GM23338 (cell line): ENCODE measurements at regions not wholly inside any gene's neighbourhood (a gene's known extent, or its start where the extent isn't known, plus 50 kb on each side); places are given as distances from the start of the nearest gene placed in this dataset.

Experiments used
- ATAC-seq: fragments of 200-7000 bp; cut with Tn5 transposase; 3 replicates; pipeline ENCODE4 v1.9.1; 2020
- DNase-seq: peaks from one replicate; pipeline ENCODE4 v3.0.0-alpha.2; 2015; ENCODE audit warnings: low spot score
- H2AFZ ChIP-seq: fragments of 200-600 bp; sonication (generic); 2 replicates; pipeline ENCODE4 v1.8.0; 2016; ENCODE audit warnings: antibody characterized with exemption, mild to moderate bottlenecking, moderate library complexity
- H3F3A ChIP-seq: fragments of 200-600 bp; sonication (generic); replicated peaks from 2 replicates; pipeline ENCODE4 v1.8.0; 2017; ENCODE audit warnings: antibody characterized with exemption, mixed run types, low read depth
- H3K27ac ChIP-seq: fragments of 200-600 bp; sonication (generic); 2 replicates; pipeline ENCODE4 v1.6.1; 2016; ENCODE audit warnings: low read depth
- H3K27me3 ChIP-seq: fragments of 200-600 bp; sonication (generic); 2 replicates; pipeline ENCODE4 v1.8.0; 2016; ENCODE audit warnings: mild to moderate bottlenecking, mixed run types, moderate library complexity; ENCODE audit not compliant: insufficient read depth
- H3K36me3 ChIP-seq: fragments of 200-600 bp; sonication (generic); 2 replicates; pipeline ENCODE4 v1.8.0; 2016; ENCODE audit warnings: mild to moderate bottlenecking; ENCODE audit not compliant: insufficient read depth
- H3K4me1 ChIP-seq: fragments of 200-600 bp; sonication (generic); 2 replicates; pipeline ENCODE4 v1.8.0; 2016; ENCODE audit warnings: mild to moderate bottlenecking, moderate library complexity; ENCODE audit not compliant: insufficient read depth
- H3K4me2 ChIP-seq: fragments of 200-600 bp; sonication (generic); 2 replicates; pipeline ENCODE4 v1.7.1; 2017; ENCODE audit warnings: mixed run types
- H3K4me3 ChIP-seq: fragments of 200-600 bp; sonication (generic); 2 replicates; pipeline ENCODE4 v1.6.1; 2016; ENCODE audit warnings: mixed run types
- H3K79me2 ChIP-seq: fragments of 200-600 bp; sonication (generic); replicated peaks from 2 replicates; pipeline ENCODE4 v1.8.0; 2017; ENCODE audit warnings: mild to moderate bottlenecking; ENCODE audit not compliant: insufficient read depth
- H3K9me2 ChIP-seq: fragments of 200-600 bp; sonication (generic); 2 replicates; pipeline ENCODE4 v1.8.0; 2017; ENCODE audit not compliant: insufficient read depth
- H4K20me1 ChIP-seq: fragments of 200-600 bp; sonication (generic); replicated peaks from 2 replicates; pipeline ENCODE4 v1.8.0; 2017; ENCODE audit warnings: mild to moderate bottlenecking; ENCODE audit not compliant: insufficient read depth
- H3K27ac Mint-ChIP-seq: 2 replicates; pipeline ENCODE4 v1.8.0; 2020; ENCODE audit warnings: inconsistent platforms, mild to moderate bottlenecking, moderate library complexity, mixed read lengths
- H3K27me3 Mint-ChIP-seq: 3 replicates; pipeline ENCODE4 v1.8.0; 2022; ENCODE audit warnings: low read depth, mild to moderate bottlenecking, moderate library complexity, mixed read lengths, inconsistent platforms; ENCODE audit not compliant: insufficient read depth, poor library complexity
- H3K36me3 Mint-ChIP-seq: 3 replicates; pipeline ENCODE4 v1.8.0; 2021; ENCODE audit warnings: low read depth, mild to moderate bottlenecking, inconsistent platforms, moderate library complexity, mixed read lengths
- H3K4me1 Mint-ChIP-seq: 3 replicates; pipeline ENCODE4 v1.8.0; 2020; ENCODE audit warnings: mild to moderate bottlenecking, inconsistent platforms, mixed read lengths
- H3K4me3 Mint-ChIP-seq: 3 replicates; pipeline ENCODE4 v1.8.0; 2021; ENCODE audit warnings: moderate library complexity, mild to moderate bottlenecking, inconsistent platforms, mixed read lengths
- H3K9me3 Mint-ChIP-seq: 3 replicates; pipeline ENCODE4 v1.8.0; 2020; ENCODE audit warnings: moderate library complexity, mild to moderate bottlenecking, inconsistent platforms, mixed read lengths
- CTCF ChIP-seq, 2 experiments: fragments of 200-600 bp in 1 of 2; sonication (generic) in 1 of 2; conservative IDR thresholded peaks; 2 replicates each; pipeline versions ENCODE4 v1.5.1 to v1.6.1; 2016 to 2017; ENCODE audit warnings: antibody characterized with exemption in 2 of 2, low read depth in 2 of 2, mild to moderate bottlenecking in 2 of 2, moderate library complexity in 1 of 2
- ETS1 ChIP-seq: IDR thresholded peaks from 2 replicates; pipeline ENCODE4 v1.6.1; 2016; ENCODE audit warnings: antibody characterized with exemption
- EZH2 ChIP-seq: fragments of 200-600 bp; sonication (generic); IDR thresholded peaks from one replicate; pipeline ENCODE4 v1.8.0; 2017; ENCODE audit warnings: antibody characterized with exemption, mild to moderate bottlenecking, low read depth; ENCODE audit not compliant: unreplicated experiment
- JUNB ChIP-seq: IDR thresholded peaks from one replicate; pipeline ENCODE4 v1.6.1; 2016; ENCODE audit warnings: antibody characterized with exemption; ENCODE audit not compliant: unreplicated experiment
- REST ChIP-seq: IDR thresholded peaks from one replicate; pipeline ENCODE4 v1.6.1; 2018; ENCODE audit warnings: antibody characterized with exemption; ENCODE audit not compliant: unreplicated experiment
- ZNF462 ChIP-seq: fragments of 250-450 bp; sonication (Bioruptor Pico); IDR thresholded peaks from 2 replicates; pipeline ENCODE4 v1.5.0; 2020; ENCODE audit warnings: mild to moderate bottlenecking, moderate library complexity

GRCh38 chr7:92976931-92977330, 140.6 kb upstream of the CDK6 start:
- H4K20me1 ChIP-seq, result no peaks in the 10 kb centered on the region
- Mint-ChIP-seq H3K4me3 (no peak overlapping the region), H3K4me1 (no peaks in the 10 kb centered on the region), H3K27ac (no peak overlapping the region), H3K9me3 (peaks cover 8% of the 10 kb centered on the region), H3K27me3 (no peaks in the 10 kb centered on the region), H3K36me3 (0 out of 3 replicates have a peak, but pooled peaks cover 4% of the 10 kb centered on the region)
- H3K36me3 ChIP-seq, result no peaks in the 10 kb centered on the region
- no peak for DNase-seq
- no peaks in the 10 kb centered on the region for H3F3A ChIP-seq
- no peak overlapping the region for H3K4me3 ChIP-seq
- no peak overlapping the region for H3K4me2 ChIP-seq
- H3K27ac ChIP-seq, result no peak overlapping the region
- no peaks in the 10 kb centered on the region for H3K27me3 ChIP-seq
- H2AFZ ChIP-seq, result no peak overlapping the region
- no peak for TF ChIP-seq REST
- 0 out of 2 replicates have a peak, but pooled peaks cover 11% of the 10 kb centered on the region for H3K9me2 ChIP-seq
- no peaks in the 10 kb centered on the region for H3K79me2 ChIP-seq
- ATAC-seq, result no peak
- no peaks in the 10 kb centered on the region for H3K4me1 ChIP-seq

- DNase-seq (no peak), ATAC-seq (no peak)
- Mint-ChIP-seq H3K4me1 (no peaks in the 10 kb centered on the region), H3K27ac (no peak overlapping the region), H3K4me3 (no peak overlapping the region), H3K36me3 (0 out of 3 replicates have a peak, but pooled peaks cover 4% of the 10 kb centered on the region), H3K9me3 (peaks cover 8% of the 10 kb centered on the region), H3K27me3 (peaks cover 2% of the 10 kb centered on the region)
- Histone ChIP-seq H3K4me2 (no peak overlapping the region), H3K27ac (no peak overlapping the region), H3K79me2 (no peaks in the 10 kb centered on the region), H4K20me1 (no peaks in the 10 kb centered on the region), H3K36me3 (no peaks in the 10 kb centered on the region), H3K9me2 (0 out of 2 replicates have a peak, but pooled peaks cover 10% of the 10 kb centered on the region), H3K27me3 (no peaks in the 10 kb centered on the region), H3F3A (no peaks in the 10 kb centered on the region), H3K4me1 (no peaks in the 10 kb centered on the region), H2AFZ (no peak overlapping the region), H3K4me3 (no peak overlapping the region)
- TF ChIP-seq JUNB (no peak), CTCF (conservative IDR thresholded peaks at IDR 0.05; ENCODE audit: low read depth in 2 of 2) (no peak), EZH2 (no peak), ETS1 (no peak), ZNF462 (no peak)
Measured at GRCh38 chr7:92973974-92974373, 137.6 kb upstream of the CDK6 start.
